DND-41 (cell line): ENCODE measurements at regions not wholly inside any gene's neighbourhood (a gene's known extent, or its start where the extent isn't known, plus 50 kb on each side); places are given as distances from the start of the nearest gene placed in this dataset.
"Not testable (repeated sequence)": the region's sequence is repeated elsewhere in the genome, so short reads cannot be mapped to it uniquely, and the experiment has no call there.

Experiments
- ATAC-seq: fragments of 200-7000 bp; cut with Tn5 transposase; 3 replicates; pipeline ENCODE4 v1.9.1; 2021; ENCODE audit warnings: low read depth; ENCODE audit not compliant: insufficient read depth
- DNase-seq: peaks from one replicate; pipeline ENCODE4 v3.0.0-alpha.2; 2020
- H2AFZ ChIP-seq: 2 replicates; pipeline ENCODE4 v1.6.0; 2012; ENCODE audit warnings: low read depth, low read length
- H3K27ac ChIP-seq: 2 replicates; pipeline ENCODE4 v1.5.1; 2012; ENCODE audit warnings: low read length, inconsistent platforms
- H3K27me3 ChIP-seq: fragments of 200-600 bp; sonication (generic); 2 replicates; pipeline ENCODE4 v1.6.0; 2012; ENCODE audit warnings: low read length, mild to moderate bottlenecking, inconsistent platforms; ENCODE audit not compliant: insufficient read depth, poor library complexity
- H3K36me3 ChIP-seq: 2 replicates; pipeline ENCODE4 v1.5.1; 2012; ENCODE audit warnings: low read length, inconsistent platforms; ENCODE audit not compliant: insufficient read depth
- H3K4me1 ChIP-seq: 2 replicates; pipeline ENCODE4 v1.5.1; 2012; ENCODE audit warnings: mild to moderate bottlenecking, low read length; ENCODE audit not compliant: insufficient read depth
- H3K4me2 ChIP-seq: 2 replicates; pipeline ENCODE4 v1.6.0; 2012; ENCODE audit warnings: mild to moderate bottlenecking, moderate library complexity, low read length, inconsistent platforms; ENCODE audit not compliant: insufficient read depth
- H3K4me3 ChIP-seq, 2 experiments: fragments of 200-600 bp in 1 of 2; shearing (Covaris generic) in 1 of 2; 2 replicates each; pipeline ENCODE4 v1.5.1; 2012 to 2016; ENCODE audit warnings: inconsistent platforms in 2 of 2, low read length in 2 of 2, mild to moderate bottlenecking in 2 of 2, low read depth in 1 of 2, moderate library complexity in 1 of 2
- H3K79me2 ChIP-seq: 2 replicates; pipeline ENCODE4 v1.6.0; 2012; ENCODE audit warnings: low read length, inconsistent platforms; ENCODE audit not compliant: insufficient read depth
- H3K9ac ChIP-seq: 2 replicates; pipeline ENCODE4 v1.6.0; 2012; ENCODE audit warnings: low read depth, mild to moderate bottlenecking, inconsistent platforms, low read length, moderate library complexity
- H3K9me3 ChIP-seq: 2 replicates; pipeline ENCODE4 v1.5.1; 2012; ENCODE audit warnings: low read length, moderate library complexity, mild to moderate bottlenecking, inconsistent platforms; ENCODE audit not compliant: insufficient read depth, severe bottlenecking
- H4K20me1 ChIP-seq: 2 replicates; pipeline ENCODE4 v1.6.0; 2012; ENCODE audit warnings: low read length; ENCODE audit not compliant: insufficient read depth
- EZH2 ChIP-seq: IDR thresholded peaks from 3 replicates; pipeline ENCODE4 v1.6.1; 2012; ENCODE audit warnings: borderline replicate concordance, low read depth, mild to moderate bottlenecking, moderate library complexity, low read length, inconsistent platforms; ENCODE audit not compliant: severe bottlenecking
- TF ChIP-seq, protein P1 (sequence below): IDR thresholded peaks from 2 replicates; pipeline ENCODE4 v1.5.1; 2012; ENCODE audit warnings: borderline replicate concordance, low read length, moderate library complexity, mild to moderate bottlenecking; ENCODE audit not compliant: poor library complexity, severe bottlenecking; ENCODE audit errors: extremely low read depth

DNA sequence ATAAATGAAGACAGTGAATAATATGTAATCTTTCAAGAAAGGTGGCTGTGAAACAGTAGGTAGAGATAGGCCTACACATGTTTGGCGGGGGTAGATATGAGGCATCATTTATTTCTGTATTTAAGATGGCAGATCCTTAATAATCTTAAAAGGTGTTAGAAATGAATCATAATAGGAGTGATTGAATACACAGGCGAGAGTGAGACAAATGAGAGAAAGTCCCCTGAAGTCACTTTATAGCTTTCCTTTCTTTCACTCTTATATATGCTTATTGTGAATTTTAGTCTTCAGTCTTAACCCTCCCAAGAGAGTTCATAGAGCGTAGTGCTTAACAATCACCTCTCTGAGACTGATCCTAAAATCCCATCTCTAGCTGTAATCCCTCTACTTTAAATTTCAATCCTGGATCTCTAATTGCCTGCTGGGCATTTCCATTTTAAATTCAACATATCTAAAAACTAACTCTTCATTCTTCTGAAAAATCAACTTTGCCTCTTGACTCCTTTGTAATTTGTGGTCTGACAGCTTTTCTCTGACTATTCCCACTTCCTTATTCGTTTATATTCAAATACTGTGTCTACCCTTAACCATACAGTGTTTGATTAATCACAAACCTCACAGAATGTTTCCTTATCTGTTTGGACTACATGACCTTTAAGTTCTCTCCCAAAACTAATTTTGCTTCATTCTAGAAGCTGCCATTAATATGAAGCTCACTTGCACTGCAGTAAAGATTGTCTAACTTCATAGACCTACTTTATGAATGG, 463.7 kb upstream of the FSIP2 start:
- Histone ChIP-seq H3K36me3 (no peaks in the 10 kb centered on the region), H4K20me1 (no peaks in the 10 kb centered on the region), H3K9me3 (no peaks in the 10 kb centered on the region), H3K4me1 (no peaks in the 10 kb centered on the region), H3K27me3 (no peaks in the 10 kb centered on the region), H3K9ac (no peak overlapping the region), H2AFZ (no peak overlapping the region), H3K27ac (no peak overlapping the region), H3K4me2 (no peak overlapping the region), H3K4me3 (no peak overlapping the region), H3K79me2 (no peaks in the 10 kb centered on the region)
- ATAC-seq (no peak), DNase-seq (no peak)
- TF ChIP-seq EZH2: no peak
- TF ChIP-seq, protein P1, sequence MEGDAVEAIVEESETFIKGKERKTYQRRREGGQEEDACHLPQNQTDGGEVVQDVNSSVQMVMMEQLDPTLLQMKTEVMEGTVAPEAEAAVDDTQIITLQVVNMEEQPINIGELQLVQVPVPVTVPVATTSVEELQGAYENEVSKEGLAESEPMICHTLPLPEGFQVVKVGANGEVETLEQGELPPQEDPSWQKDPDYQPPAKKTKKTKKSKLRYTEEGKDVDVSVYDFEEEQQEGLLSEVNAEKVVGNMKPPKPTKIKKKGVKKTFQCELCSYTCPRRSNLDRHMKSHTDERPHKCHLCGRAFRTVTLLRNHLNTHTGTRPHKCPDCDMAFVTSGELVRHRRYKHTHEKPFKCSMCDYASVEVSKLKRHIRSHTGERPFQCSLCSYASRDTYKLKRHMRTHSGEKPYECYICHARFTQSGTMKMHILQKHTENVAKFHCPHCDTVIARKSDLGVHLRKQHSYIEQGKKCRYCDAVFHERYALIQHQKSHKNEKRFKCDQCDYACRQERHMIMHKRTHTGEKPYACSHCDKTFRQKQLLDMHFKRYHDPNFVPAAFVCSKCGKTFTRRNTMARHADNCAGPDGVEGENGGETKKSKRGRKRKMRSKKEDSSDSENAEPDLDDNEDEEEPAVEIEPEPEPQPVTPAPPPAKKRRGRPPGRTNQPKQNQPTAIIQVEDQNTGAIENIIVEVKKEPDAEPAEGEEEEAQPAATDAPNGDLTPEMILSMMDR: no peak

DNA sequence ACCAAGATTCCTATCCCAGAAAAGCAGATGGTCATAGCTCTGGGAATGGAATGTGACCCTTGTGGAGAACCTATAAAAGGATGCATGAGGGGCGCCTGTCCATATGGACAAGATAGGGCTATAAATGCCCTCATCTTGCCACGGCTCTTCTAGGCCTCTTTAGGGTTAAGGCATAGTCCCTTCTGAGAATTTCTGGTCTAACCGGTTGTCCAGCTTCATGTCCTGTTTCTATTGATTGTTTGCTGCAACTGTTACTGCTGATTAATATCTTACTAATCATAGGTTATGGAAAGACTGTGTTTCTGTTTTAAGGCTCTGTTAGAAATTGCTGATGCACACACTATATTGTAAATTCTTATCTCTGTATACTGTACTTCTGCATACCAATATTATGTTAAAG, 462.6 kb upstream of the FSIP2 start:
- H3K27me3 ChIP-seq, H3K9ac ChIP-seq, H3K79me2 ChIP-seq, H3K36me3 ChIP-seq, ATAC-seq, H3K4me3 ChIP-seq, H3K27ac ChIP-seq, H3K4me1 ChIP-seq, H3K4me2 ChIP-seq, H3K9me3 ChIP-seq, H2AFZ ChIP-seq, DNase-seq, H4K20me1 ChIP-seq: not testable (repeated sequence)

GRCh38 chr2:185278761-185279160, 459.8 kb upstream of the FSIP2 start:
- H3K4me2 ChIP-seq: no peak overlapping the region
- no peak overlapping the region for H3K9ac ChIP-seq
- no peak overlapping the region for H3K4me3 ChIP-seq
- TF ChIP-seq, protein P1: no peak
- no peak for TF ChIP-seq EZH2
- ATAC-seq (no peak), DNase-seq (no peak)
- H3K9me3 ChIP-seq: no peaks in the 10 kb centered on the region
- no peak overlapping the region for H2AFZ ChIP-seq
- H4K20me1 ChIP-seq: no peaks in the 10 kb centered on the region
- H3K27me3 ChIP-seq: no peaks in the 10 kb centered on the region
- no peaks in the 10 kb centered on the region for H3K79me2 ChIP-seq
- no peaks in the 10 kb centered on the region for H3K4me1 ChIP-seq
- no peaks in the 10 kb centered on the region for H3K36me3 ChIP-seq
- H3K27ac ChIP-seq: no peak overlapping the region

GRCh38 chr2:185279999-185280398, 458.6 kb upstream of the FSIP2 start:
- Histone ChIP-seq H3K4me3 (no peak overlapping the region), H3K9ac (no peak overlapping the region), H3K4me1 (no peaks in the 10 kb centered on the region), H4K20me1 (no peaks in the 10 kb centered on the region), H3K27me3 (no peaks in the 10 kb centered on the region), H3K4me2 (no peak overlapping the region), H3K9me3 (no peaks in the 10 kb centered on the region), H3K79me2 (no peaks in the 10 kb centered on the region), H2AFZ (no peak overlapping the region), H3K36me3 (no peaks in the 10 kb centered on the region), H3K27ac (no peak overlapping the region)
- ATAC-seq (no peak), DNase-seq (no peak)
- TF ChIP-seq, protein P1: peak; percentile 46
- TF ChIP-seq EZH2: no peak
